ENCODE measurements at regions not wholly inside any gene's neighbourhood (a gene's known extent, or its start where the extent isn't known, plus 50 kb on each side); places are given as distances from the start of the nearest gene placed in this dataset.

- Histone ChIP-seq H3K4me3 (no peak overlapping the region), H3K27ac (no peak overlapping the region), H4K20me1 (ENCODE audit: low read depth) (no peaks in the 10 kb centered on the region), H3K79me2 (ENCODE audit: low read depth) (no peaks in the 10 kb centered on the region), H3K9ac (no peak overlapping the region), H3F3A (ENCODE audit: low read depth) (no peaks in the 10 kb centered on the region), H3K36me3 (no peaks in the 10 kb centered on the region), H3K9me3 (ENCODE audit: low read depth) (no peaks in the 10 kb centered on the region), H3K27me3 (no peaks in the 10 kb centered on the region), H3K4me2 (no peak overlapping the region), H2AFZ (replicated peaks) (no peak overlapping the region), H3K4me1 (no peaks in the 10 kb centered on the region)
- TF ChIP-seq EZH2 (IDR thresholded peaks at IDR 0.05) (no peak), EZH2phosphoT487 (IDR thresholded peaks at IDR 0.05) (no peak)
- TF ChIP-seq, protein P1, sequence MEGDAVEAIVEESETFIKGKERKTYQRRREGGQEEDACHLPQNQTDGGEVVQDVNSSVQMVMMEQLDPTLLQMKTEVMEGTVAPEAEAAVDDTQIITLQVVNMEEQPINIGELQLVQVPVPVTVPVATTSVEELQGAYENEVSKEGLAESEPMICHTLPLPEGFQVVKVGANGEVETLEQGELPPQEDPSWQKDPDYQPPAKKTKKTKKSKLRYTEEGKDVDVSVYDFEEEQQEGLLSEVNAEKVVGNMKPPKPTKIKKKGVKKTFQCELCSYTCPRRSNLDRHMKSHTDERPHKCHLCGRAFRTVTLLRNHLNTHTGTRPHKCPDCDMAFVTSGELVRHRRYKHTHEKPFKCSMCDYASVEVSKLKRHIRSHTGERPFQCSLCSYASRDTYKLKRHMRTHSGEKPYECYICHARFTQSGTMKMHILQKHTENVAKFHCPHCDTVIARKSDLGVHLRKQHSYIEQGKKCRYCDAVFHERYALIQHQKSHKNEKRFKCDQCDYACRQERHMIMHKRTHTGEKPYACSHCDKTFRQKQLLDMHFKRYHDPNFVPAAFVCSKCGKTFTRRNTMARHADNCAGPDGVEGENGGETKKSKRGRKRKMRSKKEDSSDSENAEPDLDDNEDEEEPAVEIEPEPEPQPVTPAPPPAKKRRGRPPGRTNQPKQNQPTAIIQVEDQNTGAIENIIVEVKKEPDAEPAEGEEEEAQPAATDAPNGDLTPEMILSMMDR (IDR thresholded peaks at IDR 0.05), result no peak
- Mint-ChIP-seq H3K4me1 (no peaks in the 10 kb centered on the region), H3K4me3 (no peak overlapping the region), H3K9me3 (peaks cover 2% of the 10 kb centered on the region), H3K27me3 (ENCODE audit: insufficient read depth, low read depth) (no peaks in the 10 kb centered on the region), H3K27ac (no peak overlapping the region), H3K36me3 (no peaks in the 10 kb centered on the region)
- DNase-seq (ENCODE audit: low spot score), result no peak
Measured at GRCh38 chr5:169424279-169424655, 123.3 kb upstream of the SLIT3 start.

GRCh38 chr5:169423580-169424278 is 122.8 kb upstream of the SLIT3 start:
- TF ChIP-seq EZH2 (IDR thresholded peaks at IDR 0.05) (no peak), EZH2phosphoT487 (IDR thresholded peaks at IDR 0.05) (no peak)
- TF ChIP-seq, protein P1 (IDR thresholded peaks at IDR 0.05), result no peak

GRCh38 chr5:169422087-169422486 is 121.1 kb upstream of the SLIT3 start:
- Mint-ChIP-seq H3K27me3 (ENCODE audit: insufficient read depth, low read depth) (peaks cover 4% of the 10 kb centered on the region), H3K36me3 (no peaks in the 10 kb centered on the region), H3K9me3 (peaks cover 5% of the 10 kb centered on the region), H3K4me1 (peaks cover 3% of the 10 kb centered on the region), H3K27ac (no peak overlapping the region), H3K4me3 (no peak overlapping the region)
- no peaks in the 10 kb centered on the region for H3K9me3 ChIP-seq (ENCODE audit: low read depth)
- H3K27ac ChIP-seq, result no peak overlapping the region
- no peaks in the 10 kb centered on the region for H3K27me3 ChIP-seq
- no peak overlapping the region for H3K4me2 ChIP-seq
- no peaks in the 10 kb centered on the region for H3K79me2 ChIP-seq (ENCODE audit: low read depth)
- no peaks in the 10 kb centered on the region for H4K20me1 ChIP-seq (ENCODE audit: low read depth)
- H3K4me1 ChIP-seq, result no peaks in the 10 kb centered on the region
- H3F3A ChIP-seq (ENCODE audit: low read depth), result no peaks in the 10 kb centered on the region
- no peak overlapping the region for H3K9ac ChIP-seq
- H3K36me3 ChIP-seq, result no peaks in the 10 kb centered on the region
- H2AFZ ChIP-seq (replicated peaks), result no peak overlapping the region
- TF ChIP-seq EZH2 (IDR thresholded peaks at IDR 0.05), result no peak
- TF ChIP-seq, protein P1 (IDR thresholded peaks at IDR 0.05), result no peak
- TF ChIP-seq EZH2phosphoT487 (IDR thresholded peaks at IDR 0.05), result no peak
- no peak overlapping the region for H3K4me3 ChIP-seq
- no peak for DNase-seq (ENCODE audit: low spot score)

More at GRCh38 chr5:169423580-169424278, 122.8 kb upstream of the SLIT3 start:
- Mint-ChIP-seq H3K27ac (no peak overlapping the region), H3K9me3 (peaks cover 2% of the 10 kb centered on the region), H3K27me3 (ENCODE audit: insufficient read depth, low read depth) (no peaks in the 10 kb centered on the region), H3K36me3 (no peaks in the 10 kb centered on the region), H3K4me3 (no peak overlapping the region), H3K4me1 (no peaks in the 10 kb centered on the region)
- H3K4me2 ChIP-seq, result no peak overlapping the region
- no peak overlapping the region for H3K27ac ChIP-seq
- H3K4me3 ChIP-seq, result no peak overlapping the region
- H3F3A ChIP-seq (ENCODE audit: low read depth), result no peaks in the 10 kb centered on the region
- H3K36me3 ChIP-seq, result no peaks in the 10 kb centered on the region
- H3K9me3 ChIP-seq (ENCODE audit: low read depth), result no peaks in the 10 kb centered on the region
- no peak overlapping the region for H2AFZ ChIP-seq (replicated peaks)
- no peak overlapping the region for H3K9ac ChIP-seq
- H4K20me1 ChIP-seq (ENCODE audit: low read depth), result no peaks in the 10 kb centered on the region
- H3K79me2 ChIP-seq (ENCODE audit: low read depth), result no peaks in the 10 kb centered on the region
- DNase-seq (ENCODE audit: low spot score), result no peak
- no peaks in the 10 kb centered on the region for H3K27me3 ChIP-seq
- H3K4me1 ChIP-seq, result no peaks in the 10 kb centered on the region

Measured in neural progenitor cell (in vitro differentiated cells).